NCI-H2081 treated with DMSO at 0.1 percent for 48 hours (cell line): ENCODE measurements at regions not wholly inside any gene's neighbourhood (a gene's known extent, or its start where the extent isn't known, plus 50 kb on each side); places are given as distances from the start of the nearest gene placed in this dataset.
A peak's percentile ranks its signal among the peaks of the same experiment; 100 is the strongest.

Source experiments
- DNase-seq: peaks from one replicate; lab custom pipeline; 2025; lab: John Stamatoyannopoulos, UW

GRCh38 chrX:20374900-20375438, 108.3 kb upstream of the RPS6KA3 start:
- DNase-seq: no peak

- DNase-seq: no peak
Measured at GRCh38 chrX:20374450-20374849, 107.7 kb upstream of the RPS6KA3 start.

GRCh38 chrX:20373063-20373462, 106.4 kb upstream of the RPS6KA3 start:
- no peak for DNase-seq

- no peak for DNase-seq
Measured at GRCh38 chrX:20372533-20372932, 105.8 kb upstream of the RPS6KA3 start.

GRCh38 chrX:20369468-20369867, 102.8 kb upstream of the RPS6KA3 start:
- DNase-seq: no peak

- no peak for DNase-seq
Measured at GRCh38 chrX:20364238-20364637, 97.5 kb upstream of the RPS6KA3 start.

GRCh38 chrX:20363275-20363674, 96.6 kb upstream of the RPS6KA3 start:
- DNase-seq: no peak

GRCh38 chrX:20362268-20363267, 95.9 kb upstream of the RPS6KA3 start:
- peak; percentile 90 for DNase-seq

GRCh38 chrX:20361890-20362262, 95.2 kb upstream of the RPS6KA3 start:
- DNase-seq: no peak

GRCh38 chrX:20361081-20361889, 94.6 kb upstream of the RPS6KA3 start:
- no peak for DNase-seq

- no peak for DNase-seq
Measured at GRCh38 chrX:20355187-20355586, 88.5 kb upstream of the RPS6KA3 start.

GRCh38 chrX:20354505-20354904, 87.8 kb upstream of the RPS6KA3 start:
- no peak for DNase-seq

- no peak for DNase-seq
Measured at GRCh38 chrX:20352935-20353336, 86.2 kb upstream of the RPS6KA3 start.

GRCh38 chrX:20352504-20352903, 85.8 kb upstream of the RPS6KA3 start:
- DNase-seq: no peak

- DNase-seq: no peak
Measured at GRCh38 chrX:20350596-20350995, 83.9 kb upstream of the RPS6KA3 start.

- no peak for DNase-seq
Measured at GRCh38 chrX:20348139-20348538, 81.4 kb upstream of the RPS6KA3 start.

GRCh38 chrX:20347481-20347880, 80.8 kb upstream of the RPS6KA3 start:
- no peak for DNase-seq

GRCh38 chrX:20333672-20334071, 67.0 kb upstream of the RPS6KA3 start:
- no peak for DNase-seq

GRCh38 chrX:20330545-20330944, 63.8 kb upstream of the RPS6KA3 start:
- no peak for DNase-seq

GRCh38 chrX:20329435-20329834, 62.7 kb upstream of the RPS6KA3 start:
- DNase-seq: no peak

GRCh38 chrX:20325786-20326388, 59.2 kb upstream of the RPS6KA3 start:
- no peak for DNase-seq

GRCh38 chrX:20322887-20323286, 56.2 kb upstream of the RPS6KA3 start:
- DNase-seq: no peak
